IPS DF 19.7 (cell line): ENCODE measurements at regions not wholly inside any gene's neighbourhood (a gene's known extent, or its start where the extent isn't known, plus 50 kb on each side); places are given as distances from the start of the nearest gene placed in this dataset.

ENCODE experiments used
- DNase-seq: peaks from one replicate; pipeline ENCODE4 v3.0.0-alpha.2; 2013; ENCODE audit warnings: low read depth, low spot score

GRCh38 chr14:86532219-86532618 lies 1002.3 kb downstream of the FLRT2 start:
- no peak for DNase-seq

GRCh38 chr14:86530457-86530856 lies 1000.5 kb downstream of the FLRT2 start:
- DNase-seq, result no peak

- DNase-seq, result no peak
Observed at GRCh38 chr14:86527312-86527711, 997.4 kb downstream of the FLRT2 start.

GRCh38 chr14:86525673-86526072 lies 995.7 kb downstream of the FLRT2 start:
- no peak for DNase-seq

- no peak for DNase-seq
Observed at GRCh38 chr14:86521843-86522242, 991.9 kb downstream of the FLRT2 start.

GRCh38 chr14:86521031-86521730 lies 991.2 kb downstream of the FLRT2 start:
- DNase-seq, result no peak

GRCh38 chr14:86518298-86518697 lies 988.4 kb downstream of the FLRT2 start:
- no peak for DNase-seq

GRCh38 chr14:86515195-86515594 lies 985.3 kb downstream of the FLRT2 start:
- no peak for DNase-seq

GRCh38 chr14:86513564-86513963 lies 983.6 kb downstream of the FLRT2 start:
- no peak for DNase-seq

- DNase-seq, result no peak
Observed at GRCh38 chr14:86513056-86513455, 983.1 kb downstream of the FLRT2 start.

- no peak for DNase-seq
Observed at GRCh38 chr14:86510491-86510890, 980.5 kb downstream of the FLRT2 start.

- no peak for DNase-seq
Observed at GRCh38 chr14:86505808-86506207, 975.9 kb downstream of the FLRT2 start.

GRCh38 chr14:86501611-86502010 lies 971.7 kb downstream of the FLRT2 start:
- DNase-seq, result no peak

GRCh38 chr14:86491743-86492142 lies 961.8 kb downstream of the FLRT2 start:
- DNase-seq, result no peak

- no peak for DNase-seq
Observed at GRCh38 chr14:86481104-86481503, 951.2 kb downstream of the FLRT2 start.

- DNase-seq, result no peak
Observed at GRCh38 chr14:86464341-86464740, 934.4 kb downstream of the FLRT2 start.

- DNase-seq, result peak; percentile 15
Observed at GRCh38 chr14:86462193-86462753, 932.3 kb downstream of the FLRT2 start.

GRCh38 chr14:86457481-86458135 lies 927.7 kb downstream of the FLRT2 start:
- no peak for DNase-seq

GRCh38 chr14:86450085-86450484 lies 920.1 kb downstream of the FLRT2 start:
- DNase-seq, result no peak

- DNase-seq, result no peak
Observed at GRCh38 chr14:86442135-86442534, 912.2 kb downstream of the FLRT2 start.

GRCh38 chr14:86430853-86431252 lies 900.9 kb downstream of the FLRT2 start:
- DNase-seq, result no peak

GRCh38 chr14:86423214-86423613 lies 893.3 kb downstream of the FLRT2 start:
- no peak for DNase-seq

- DNase-seq, result no peak
Observed at GRCh38 chr14:86420131-86420530, 890.2 kb downstream of the FLRT2 start.
